Pancreas (tissue), 10 donors: ENCODE measurements at regions not wholly inside any gene's neighbourhood (a gene's known extent, or its start where the extent isn't known, plus 50 kb on each side); places are given as distances from the start of the nearest gene placed in this dataset.

ENCODE experiments used
- ATAC-seq, 4 donors: fragments of 200-7000 bp; cut with Tn5 transposase; one replicate each; pipeline versions ENCODE4 v1.8.0 to v1.9.1; 2020; ENCODE audit warnings: mild to moderate bottlenecking in 4 of 4, moderate library complexity in 4 of 4
- DNase-seq, 6 donors: peaks; one replicate each; pipeline ENCODE4 v3.0.0-alpha.2; 2020
- FAIRE-seq: peaks from 2 replicates; lab custom pipeline; 2012; peaks lifted over from hg19 to GRCh38; lab: Jason Lieb, UNC
- H3K27ac ChIP-seq, 4 donors: fragments of 200-600 bp; sonication (generic); 1 replicate in 3 of 4; 2 replicates in 1 of 4; pipeline versions ENCODE4 v1.5.0 to v1.8.0; 2020
- H3K27me3 ChIP-seq, 4 donors: fragments of 200-600 bp; one replicate each; pipeline ENCODE4 v1.8.0; 2021
- H3K36me3 ChIP-seq, 3 donors: fragments of 200-600 bp; sonication (generic) in 1 of 3; one replicate each; pipeline versions ENCODE4 v1.5.0 to v1.8.0; 2020 to 2021
- H3K4me1 ChIP-seq, 3 donors: fragments of 200-600 bp; one replicate each; pipeline ENCODE4 v1.8.0; 2021
- H3K4me3 ChIP-seq, 4 donors: fragments of 200-600 bp; sonication (generic) in 2 of 4; one replicate each; pipeline versions ENCODE4 v1.5.0 to v1.8.0; 2020 to 2021
- H3K9me3 ChIP-seq, 4 donors: fragments of 200-600 bp; one replicate each; pipeline ENCODE4 v1.8.0; 2021
- CTCF ChIP-seq, 4 donors: fragments of 200-600 bp; sonication (generic) in 3 of 4; IDR thresholded peaks; one replicate each; pipeline versions ENCODE4 v1.5.0 to v1.8.0; 2021; ENCODE audit warnings: antibody characterized with exemption in 4 of 4
- WGBS, 2 donors: extraction: QIAGEN DNeasy Blood & Tissue Kit; methylation state at CpG; one replicate each; pipeline ENCODE4 v1.1.7; 2013; 5-methylcytosine and 5-hydroxymethylcytosine counted together
- intact Hi-C, 3 donors: fragments of 100-400 bp; cut with DNase I; formaldehyde crosslinking; loops; one replicate each; pipeline versions ENCODE4 v1.11.1 to v1.14.2; 2022
- donor health status: healthy with polysubstance abuse.
- donor health status: DM: no; HTN: no; CAD: no; lungs with moderate emphysema.
- donor health status: DM: no; HTN: no; CAD: no.
- donor health status: control.
- donor health status: control.
- donor health status: Bipolar disorder and iron deficiency.
- donor health status: DM: yes; HTN: yes; CAD: no.
- donor health status: DM: no; HTN: no; CAD: no.
- donor health status: DM: no; HTN: no; CAD: no.
- donor health status: DM: yes; HTN: yes; CAD: no.

- Histone ChIP-seq H3K27me3 (no peaks in the 10 kb centered on the region), H3K4me3 (no peak overlapping the region), H3K36me3 (no peaks in the 10 kb centered on the region), H3K9me3 (no peaks in the 10 kb centered on the region), H3K4me1 (no peaks in the 10 kb centered on the region), H3K27ac (no peak overlapping the region)
- FAIRE-seq (no peak), ATAC-seq (no peak), DNase-seq (no peak)
- intact Hi-C loops, result no loop called here
- no peak for TF ChIP-seq CTCF (IDR thresholded peaks at IDR 0.05)
These were observed 507.6 kb downstream of the CENPC start for GRCh38 chr4:67037504-67038227.

DNA sequence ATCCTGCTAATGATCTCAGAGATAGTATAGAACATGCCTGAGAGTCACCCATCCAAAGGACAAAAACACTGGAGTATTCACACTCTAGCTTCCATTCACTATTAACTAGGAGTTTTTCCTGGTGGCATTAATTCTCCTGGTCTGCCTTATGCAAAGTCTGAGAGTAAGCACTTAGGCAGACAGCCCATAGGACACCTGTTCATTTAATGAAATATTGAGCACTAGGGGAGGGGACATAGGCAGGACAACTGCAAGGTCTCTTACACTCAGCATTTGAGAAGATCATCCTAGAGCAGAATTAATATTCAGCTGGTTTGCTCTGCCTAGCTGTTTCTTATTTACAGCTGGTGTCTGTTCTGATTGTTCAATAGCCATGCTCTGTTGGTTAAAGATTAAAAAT is 508.5 kb downstream of the CENPC start:
- Histone ChIP-seq H3K27ac (no peak overlapping the region), H3K4me3 (no peak overlapping the region), H3K4me1 (no peaks in the 10 kb centered on the region), H3K9me3 (no peaks in the 10 kb centered on the region), H3K36me3 (no peaks in the 10 kb centered on the region), H3K27me3 (no peaks in the 10 kb centered on the region)
- DNase-seq, result no peak
- intact Hi-C loops, result no loop called here
- FAIRE-seq, result no peak
- ATAC-seq, result no peak
- TF ChIP-seq CTCF (IDR thresholded peaks at IDR 0.05), result no peak

DNA sequence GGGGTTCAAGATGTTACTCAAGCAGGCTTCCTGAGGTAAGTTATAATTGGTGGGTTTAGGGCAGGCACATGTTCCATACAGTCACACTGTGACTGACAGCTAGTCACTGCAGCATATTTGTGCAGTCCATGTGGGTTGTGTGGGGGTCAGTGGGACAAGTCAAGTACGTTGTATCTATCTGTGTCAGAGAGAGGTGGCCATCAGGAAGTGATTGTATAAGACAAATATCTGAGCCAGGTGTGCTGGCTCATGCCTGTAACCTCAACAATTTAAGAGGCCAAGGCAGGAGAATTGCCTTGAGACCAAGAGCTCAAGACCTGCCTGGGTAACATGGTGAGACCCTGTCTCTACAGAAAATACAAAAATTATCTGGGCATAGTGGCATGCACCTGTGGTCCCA is 509.3 kb downstream of the CENPC start:
- DNase-seq (no peak), FAIRE-seq (no peak), ATAC-seq (no peak)
- Histone ChIP-seq H3K27me3 (no peaks in the 10 kb centered on the region), H3K4me3 (no peak overlapping the region), H3K27ac (no peak overlapping the region), H3K4me1 (no peaks in the 10 kb centered on the region), H3K9me3 (no peaks in the 10 kb centered on the region), H3K36me3 (no peaks in the 10 kb centered on the region)
- TF ChIP-seq CTCF (IDR thresholded peaks at IDR 0.05), result no peak
- intact Hi-C loops, result no loop called here
- 36 to 42% methylated on average over 1 of the region's 1 CpG for WGBS, 2 donors

DNA sequence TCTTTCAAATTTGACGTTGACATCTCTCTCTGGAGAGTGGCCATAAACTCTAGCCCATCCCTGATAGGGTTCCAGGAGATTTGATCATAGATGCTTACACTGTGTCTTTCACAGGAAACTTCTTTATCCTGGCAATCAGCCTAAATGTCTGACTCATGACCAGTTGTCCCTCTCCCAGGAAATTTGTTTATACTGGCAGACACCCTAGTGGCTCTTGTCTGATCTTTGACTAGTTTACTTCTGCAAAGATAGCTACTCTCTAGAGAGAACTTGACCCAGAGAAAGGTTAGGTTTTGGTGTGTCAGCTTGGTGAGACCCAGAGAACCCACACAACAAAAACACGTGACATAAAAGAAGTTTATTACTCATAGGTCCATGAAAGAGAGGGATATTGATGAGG is 509.8 kb downstream of the CENPC start:
- no peak for DNase-seq
- H3K27me3 ChIP-seq, result no peaks in the 10 kb centered on the region
- no peaks in the 10 kb centered on the region for H3K4me1 ChIP-seq
- WGBS, 2 donors, result 38 to 44% methylated on average over 2 of the region's 2 CpGs
- H3K27ac ChIP-seq, result no peak overlapping the region
- H3K36me3 ChIP-seq, result no peaks in the 10 kb centered on the region
- peak in 2 of 4 donors; percentile 35 to 64 for ATAC-seq
- no peaks in the 10 kb centered on the region for H3K9me3 ChIP-seq
- H3K4me3 ChIP-seq, result no peak overlapping the region
- TF ChIP-seq CTCF (IDR thresholded peaks at IDR 0.05), result no peak
- no peak for FAIRE-seq
- intact Hi-C loops, result no loop called here

DNA sequence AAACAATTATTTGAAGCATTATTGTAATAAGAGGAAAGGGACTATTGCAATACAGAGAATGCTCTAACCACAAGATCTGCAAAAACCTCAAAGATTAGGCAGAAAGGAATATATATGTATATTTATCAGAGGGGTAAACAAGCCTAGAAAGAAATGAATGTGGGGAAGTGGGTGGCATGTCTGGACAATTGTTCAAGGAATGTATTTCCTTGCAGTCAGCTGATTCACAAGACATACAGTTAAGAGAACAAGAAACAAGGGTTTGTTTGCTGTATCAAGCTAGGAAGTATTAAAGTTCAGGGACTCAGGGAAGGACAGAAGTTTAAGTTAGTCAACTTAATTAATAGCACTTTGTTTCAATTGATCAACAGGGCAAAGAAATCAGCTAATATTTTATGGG is 514.7 kb downstream of the CENPC start:
- DNase-seq (no peak), ATAC-seq (no peak), FAIRE-seq (no peak)
- Histone ChIP-seq H3K4me3 (no peak overlapping the region), H3K27me3 (no peaks in the 10 kb centered on the region), H3K9me3 (no peaks in the 10 kb centered on the region), H3K36me3 (no peaks in the 10 kb centered on the region), H3K27ac (no peak overlapping the region), H3K4me1 (no peaks in the 10 kb centered on the region)
- intact Hi-C loops, result no loop called here
- no peak for TF ChIP-seq CTCF (IDR thresholded peaks at IDR 0.05)
